Fibroblast of lung (primary cell): ENCODE measurements at regions not wholly inside any gene's neighbourhood (a gene's known extent, or its start where the extent isn't known, plus 50 kb on each side); places are given as distances from the start of the nearest gene placed in this dataset.
A peak's percentile ranks its signal among the peaks of the same experiment; 100 is the strongest.

Experiments used
- DNase-seq, 2 donors: peaks; one replicate each; pipeline versions ENCODE4 v3.0.0 to v3.0.0-alpha.2; 2010; ENCODE audit warnings: low read depth in 2 of 2
- H2AFZ ChIP-seq: 2 replicates; pipeline ENCODE4 v1.5.1; 2012; ENCODE audit warnings: low read length, control low read depth, inconsistent platforms
- H3K27ac ChIP-seq: 2 replicates; pipeline ENCODE4 v1.5.1; 2011; ENCODE audit warnings: low read length, control low read depth; ENCODE audit not compliant: insufficient read depth
- H3K27me3 ChIP-seq: 2 replicates; pipeline ENCODE4 v1.5.1; 2011; ENCODE audit warnings: mild to moderate bottlenecking, low read length; ENCODE audit not compliant: control insufficient read depth, insufficient read depth
- H3K36me3 ChIP-seq: 2 replicates; pipeline ENCODE4 v1.5.1; 2011; ENCODE audit warnings: low read length; ENCODE audit not compliant: control insufficient read depth, insufficient read depth
- H3K4me1 ChIP-seq: 2 replicates; pipeline ENCODE4 v1.5.1; 2011; ENCODE audit warnings: low read length; ENCODE audit not compliant: control insufficient read depth, insufficient read depth; ENCODE audit errors: extremely low read depth
- H3K4me2 ChIP-seq: 2 replicates; pipeline ENCODE4 v1.5.1; 2011; ENCODE audit warnings: low read length, control low read depth; ENCODE audit not compliant: insufficient read depth; ENCODE audit errors: extremely low read depth
- H3K4me3 ChIP-seq, 4 experiments: fragments of 200-600 bp in 1 of 4; sonication (generic) in 1 of 4; replicated peaks in 1 of 4; 2 replicates each; pipeline ENCODE4 v1.5.1; 2011 to 2016; ENCODE audit warnings: low read length in 4 of 4, low read depth in 3 of 4, mild to moderate bottlenecking in 3 of 4, control low read depth in 2 of 4, inconsistent platforms in 1 of 4, mixed read lengths in 1 of 4; ENCODE audit not compliant: insufficient read depth in 1 of 4; ENCODE audit errors: control extremely low read depth in 1 of 4
- H3K79me2 ChIP-seq: 2 replicates; pipeline ENCODE4 v1.5.1; 2012; ENCODE audit warnings: mild to moderate bottlenecking, low read length, inconsistent platforms; ENCODE audit not compliant: control insufficient read depth, insufficient read depth
- H3K9ac ChIP-seq: 2 replicates; pipeline ENCODE4 v1.5.1; 2011; ENCODE audit warnings: mild to moderate bottlenecking, low read length, control low read depth; ENCODE audit not compliant: insufficient read depth
- H3K9me3 ChIP-seq: 2 replicates; pipeline ENCODE4 v1.5.1; 2012; ENCODE audit warnings: low read depth, low read length; ENCODE audit not compliant: control insufficient read depth, insufficient read depth
- H4K20me1 ChIP-seq: 2 replicates; pipeline ENCODE4 v1.5.1; 2011; ENCODE audit warnings: low read length; ENCODE audit not compliant: control insufficient read depth, insufficient read depth; ENCODE audit errors: extremely low read depth
- CTCF ChIP-seq, 2 donors: IDR thresholded peaks in 1 of 2; conservative IDR thresholded peaks in 1 of 2; 1 replicate in 1 of 2; 2 replicates in 1 of 2; pipeline ENCODE4 v1.5.1; 2011 to 2012; ENCODE audit warnings: low read length in 2 of 2, control low read depth in 1 of 2, inconsistent platforms in 1 of 2, low read depth in 1 of 2, mild to moderate bottlenecking in 1 of 2
- EZH2 ChIP-seq: IDR thresholded peaks from 2 replicates; pipeline ENCODE4 v1.5.1; 2012; ENCODE audit warnings: low read length, control low read depth, mild to moderate bottlenecking; ENCODE audit errors: missing control alignments

GRCh38 chrY:7275751-7276150 lies 364.2 kb upstream of the AMELY start:
- Histone ChIP-seq H3K4me2 (no peak overlapping the region), H2AFZ (no peak overlapping the region), H3K9ac (peak overlapping the region; percentile 30), H3K27ac (no peak overlapping the region), H3K79me2 (peaks cover 37% of the 10 kb centered on the region), H3K9me3 (no peaks in the 10 kb centered on the region), H4K20me1 (no peaks in the 10 kb centered on the region), H3K4me3 (peak overlapping the region in 2 of 4 experiments; percentile 67 to 71), H3K27me3 (no peaks in the 10 kb centered on the region), H3K4me1 (no peaks in the 10 kb centered on the region), H3K36me3 (no peaks in the 10 kb centered on the region)
- DNase-seq = peak in 1 of 2 donors; percentile 40
- TF ChIP-seq CTCF (conservative IDR thresholded peaks at IDR 0.05 in 1 of 2, IDR thresholded peaks at IDR 0.05 in 1 of 2; ENCODE audit: low read depth in 1 of 2, low read length in 2 of 2) = no peak
- TF ChIP-seq EZH2 = no peak

GRCh38 chrY:7275014-7275413 lies 363.5 kb upstream of the AMELY start:
- Histone ChIP-seq H3K9ac (no peak overlapping the region), H3K36me3 (no peaks in the 10 kb centered on the region), H3K27me3 (no peaks in the 10 kb centered on the region), H3K4me2 (no peak overlapping the region), H3K4me3 (peak overlapping the region in 2 of 4 experiments; percentile 67 to 71), H3K79me2 (peaks cover 37% of the 10 kb centered on the region), H3K27ac (no peak overlapping the region), H3K9me3 (no peaks in the 10 kb centered on the region), H3K4me1 (no peaks in the 10 kb centered on the region), H4K20me1 (no peaks in the 10 kb centered on the region), H2AFZ (no peak overlapping the region)
- DNase-seq = no peak
- TF ChIP-seq EZH2 (no peak), CTCF (conservative IDR thresholded peaks at IDR 0.05 in 1 of 2, IDR thresholded peaks at IDR 0.05 in 1 of 2; ENCODE audit: low read depth in 1 of 2, low read length in 2 of 2) (no peak)

GRCh38 chrY:7274369-7274913 lies 362.9 kb upstream of the AMELY start:
- H3K27ac ChIP-seq = no peak overlapping the region
- no peak for DNase-seq
- H2AFZ ChIP-seq = no peak overlapping the region
- no peaks in the 10 kb centered on the region for H3K36me3 ChIP-seq
- H3K4me3 ChIP-seq = peak overlapping the region in 3 of 4 experiments; percentile 7 to 71 (median 67)
- H3K9me3 ChIP-seq = no peaks in the 10 kb centered on the region
- no peak for TF ChIP-seq CTCF (conservative IDR thresholded peaks at IDR 0.05 in 1 of 2, IDR thresholded peaks at IDR 0.05 in 1 of 2; ENCODE audit: low read depth in 1 of 2, low read length in 2 of 2)
- no peak for TF ChIP-seq EZH2
- no peaks in the 10 kb centered on the region for H3K4me1 ChIP-seq
- H3K9ac ChIP-seq = peak overlapping the region; percentile 53
- H3K79me2 ChIP-seq = peaks cover 35% of the 10 kb centered on the region
- no peaks in the 10 kb centered on the region for H4K20me1 ChIP-seq
- H3K4me2 ChIP-seq = no peak overlapping the region
- no peaks in the 10 kb centered on the region for H3K27me3 ChIP-seq
